AG10803 (cell line): ENCODE measurements at regions not wholly inside any gene's neighbourhood (a gene's known extent, or its start where the extent isn't known, plus 50 kb on each side); places are given as distances from the start of the nearest gene placed in this dataset.

Source experiments
- DNase-seq: peaks from one replicate; pipeline ENCODE4 v3.0.0; 2010; ENCODE audit warnings: low read depth
- H3K4me3 ChIP-seq: 2 replicates; pipeline ENCODE4 v1.5.1; 2011; ENCODE audit warnings: mild to moderate bottlenecking, low read length, control low read depth
- CTCF ChIP-seq: conservative IDR thresholded peaks from 2 replicates; pipeline ENCODE4 v1.5.1; 2011; ENCODE audit warnings: mild to moderate bottlenecking, low read length, control low read depth, inconsistent platforms

- no peak for DNase-seq
- no peak overlapping the region for H3K4me3 ChIP-seq
- TF ChIP-seq CTCF, result no peak
These were observed 51.8 kb upstream of the TLE1 start for GRCh38 chr9:81741103-81741502.

GRCh38 chr9:81748091-81748490 is 58.7 kb upstream of the TLE1 start:
- H3K4me3 ChIP-seq, result no peak overlapping the region
- DNase-seq, result no peak
- no peak for TF ChIP-seq CTCF

- no peak for DNase-seq
These were observed 64.1 kb upstream of the TLE1 start for GRCh38 chr9:81753436-81753835.

GRCh38 chr9:81754245-81754644 is 64.9 kb upstream of the TLE1 start:
- no peak for TF ChIP-seq CTCF
- no peak overlapping the region for H3K4me3 ChIP-seq
- no peak for DNase-seq

More at GRCh38 chr9:81753436-81753835, 64.1 kb upstream of the TLE1 start:
- TF ChIP-seq CTCF, result no peak
- H3K4me3 ChIP-seq, result no peak overlapping the region

GRCh38 chr9:81755721-81756120 is 66.4 kb upstream of the TLE1 start:
- no peak for TF ChIP-seq CTCF
- no peak for DNase-seq
- H3K4me3 ChIP-seq, result no peak overlapping the region

GRCh38 chr9:81756561-81756960 is 67.2 kb upstream of the TLE1 start:
- no peak for TF ChIP-seq CTCF
- no peak for DNase-seq
- no peak overlapping the region for H3K4me3 ChIP-seq

GRCh38 chr9:81758123-81758797 is 68.9 kb upstream of the TLE1 start:
- DNase-seq, result no peak
- H3K4me3 ChIP-seq, result no peak overlapping the region
- no peak for TF ChIP-seq CTCF
